Activated T-cell treated with anti-CD3 and anti-CD28 coated beads, Interleukin-2, amount 50 U/mL, for 48 hours (primary cell): ENCODE measurements at regions not wholly inside any gene's neighbourhood (a gene's known extent, or its start where the extent isn't known, plus 50 kb on each side); places are given as distances from the start of the nearest gene placed in this dataset.

Source experiments
- DNase-seq, 2 experiments: peaks; one replicate each; pipeline ENCODE4 v3.0.0-alpha.2; 2020

DNA sequence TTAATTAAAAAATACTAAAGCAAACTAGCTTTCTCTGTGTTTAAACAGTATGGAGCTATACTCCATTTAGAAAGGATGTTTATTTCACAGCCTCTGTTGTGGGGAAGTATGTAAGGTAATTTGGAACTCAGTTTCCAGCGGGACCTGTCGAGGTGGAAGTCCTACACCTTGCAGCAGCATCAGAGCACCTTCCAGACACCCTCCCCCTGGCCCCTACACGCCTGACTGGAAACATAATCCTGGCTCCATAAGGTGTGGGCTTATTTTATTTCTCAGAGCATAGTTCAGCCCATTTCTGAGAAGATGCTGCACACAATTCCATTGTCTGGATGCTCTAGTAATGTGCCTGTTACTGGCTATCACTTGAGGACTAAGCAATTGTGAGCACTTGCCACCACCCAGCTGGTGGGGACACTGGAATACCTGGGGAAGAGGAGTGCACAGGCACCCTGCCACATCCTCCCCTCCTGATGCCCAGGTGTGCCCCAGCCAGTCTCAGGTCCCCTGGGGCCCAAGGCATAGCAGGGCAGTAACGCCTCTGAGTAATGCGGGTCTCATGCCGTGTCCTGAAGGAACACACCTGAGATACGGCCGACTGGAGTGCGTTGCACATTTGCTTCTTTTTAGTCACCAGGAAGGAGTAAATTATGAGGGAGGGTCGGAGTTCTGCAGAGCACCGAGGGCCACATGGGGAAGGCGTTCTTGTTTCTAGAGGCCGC, 556.5 kb downstream of the QKI start:
- no peak for DNase-seq

DNA sequence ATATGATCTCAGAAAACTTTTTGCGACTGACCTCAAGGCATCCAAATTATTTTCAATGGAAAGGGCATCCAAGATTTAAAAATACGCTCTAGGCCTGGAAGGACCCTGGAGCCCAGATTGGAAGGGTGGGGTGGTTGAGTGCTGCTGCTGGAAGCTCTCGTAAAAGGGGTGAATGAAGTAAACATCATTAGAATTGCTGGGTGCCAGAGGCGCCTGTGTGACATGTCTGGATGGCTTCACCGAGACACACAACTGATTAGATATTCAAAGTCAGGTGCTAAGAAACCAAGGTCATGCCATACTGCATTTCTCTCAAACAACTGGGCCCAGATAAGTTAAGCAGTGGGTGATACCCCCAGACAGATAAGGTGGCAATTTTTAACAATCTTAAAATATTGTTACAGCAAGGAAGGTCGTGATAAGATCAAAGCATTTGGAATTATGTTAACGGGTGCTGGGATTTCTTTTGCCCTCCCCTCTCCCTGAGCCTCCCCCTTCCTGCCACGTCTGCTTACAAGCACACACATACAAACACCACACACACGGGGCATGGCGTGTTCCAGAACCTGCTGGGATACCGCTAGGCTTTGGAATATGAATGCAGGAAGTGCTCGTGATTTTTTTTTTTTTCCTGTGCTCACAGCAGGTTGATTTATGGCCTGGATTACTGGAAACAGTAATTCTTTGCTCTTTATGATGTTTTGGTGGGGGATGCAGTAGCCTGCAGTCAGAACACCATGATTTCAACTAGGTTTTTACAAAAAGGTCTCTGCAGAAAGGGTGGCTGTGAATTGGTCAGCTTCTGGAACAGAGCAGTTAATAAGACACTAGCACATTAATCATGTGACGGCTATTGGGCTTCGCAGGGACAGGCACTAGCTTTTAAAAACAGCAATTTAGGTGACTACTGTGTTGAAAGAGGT, 551.2 kb downstream of the QKI start:
- DNase-seq = no peak

DNA sequence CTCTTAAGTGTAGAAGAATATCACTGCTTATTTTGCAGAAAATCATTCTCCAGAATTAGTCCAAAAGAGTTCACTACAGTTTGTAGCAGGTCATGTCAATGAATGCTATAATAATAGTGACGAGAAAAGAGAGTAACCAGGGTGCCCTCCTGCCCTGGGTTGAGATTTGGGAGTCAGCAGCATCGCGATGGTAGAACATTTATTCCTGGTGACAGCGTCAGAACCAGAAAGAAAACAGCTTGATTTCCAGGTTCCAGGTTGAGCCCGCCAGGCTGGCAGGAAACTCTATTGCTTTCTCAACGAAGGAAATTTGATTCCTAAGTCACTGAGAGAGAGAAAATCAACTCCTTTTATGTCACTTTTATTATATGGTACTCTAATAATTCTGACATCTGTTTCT, 550.3 kb downstream of the QKI start:
- no peak for DNase-seq

DNA sequence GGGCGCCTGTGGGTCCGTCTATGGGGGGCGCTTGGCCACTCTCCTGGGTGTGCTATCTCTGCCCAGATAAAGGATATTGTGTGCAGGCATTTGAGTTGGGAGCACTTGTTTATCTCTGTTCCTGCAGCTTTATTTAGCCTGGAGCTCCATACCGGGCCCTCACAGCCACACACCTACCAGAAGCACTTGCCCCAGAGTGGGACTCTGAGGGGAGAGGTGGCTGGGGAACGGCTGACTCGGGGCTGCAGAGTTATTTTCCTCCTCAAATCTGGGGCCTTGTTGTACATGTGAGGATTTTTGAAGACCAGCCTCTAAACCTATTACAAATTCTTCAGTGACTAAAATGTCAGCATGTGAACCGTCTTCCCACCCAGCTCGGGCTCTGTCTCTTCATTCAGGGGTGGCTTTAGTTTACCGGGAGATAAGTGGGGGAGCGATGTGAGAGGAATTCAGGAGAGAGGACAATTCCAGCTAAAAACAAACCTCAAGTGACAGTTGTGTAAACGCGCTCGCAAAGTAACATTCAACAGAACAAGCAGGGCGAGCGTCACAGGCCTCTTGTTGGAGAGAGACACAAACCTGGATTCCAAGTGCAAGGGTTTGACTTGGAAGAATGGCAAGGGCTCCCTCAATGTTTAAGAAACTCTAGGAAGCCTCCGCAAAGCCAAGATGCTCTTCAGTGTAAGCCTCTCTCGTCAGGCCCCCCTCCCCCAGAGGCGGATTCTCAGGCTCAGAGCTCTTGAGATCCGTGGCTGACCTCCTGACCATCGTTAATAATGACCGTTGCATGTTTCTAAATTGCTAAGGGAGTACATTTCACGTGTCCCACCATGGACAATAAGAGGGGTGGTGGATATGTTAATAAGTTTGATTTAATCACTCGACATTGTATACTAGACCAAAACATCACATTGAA, 548.9 kb downstream of the QKI start:
- no peak for DNase-seq

DNA sequence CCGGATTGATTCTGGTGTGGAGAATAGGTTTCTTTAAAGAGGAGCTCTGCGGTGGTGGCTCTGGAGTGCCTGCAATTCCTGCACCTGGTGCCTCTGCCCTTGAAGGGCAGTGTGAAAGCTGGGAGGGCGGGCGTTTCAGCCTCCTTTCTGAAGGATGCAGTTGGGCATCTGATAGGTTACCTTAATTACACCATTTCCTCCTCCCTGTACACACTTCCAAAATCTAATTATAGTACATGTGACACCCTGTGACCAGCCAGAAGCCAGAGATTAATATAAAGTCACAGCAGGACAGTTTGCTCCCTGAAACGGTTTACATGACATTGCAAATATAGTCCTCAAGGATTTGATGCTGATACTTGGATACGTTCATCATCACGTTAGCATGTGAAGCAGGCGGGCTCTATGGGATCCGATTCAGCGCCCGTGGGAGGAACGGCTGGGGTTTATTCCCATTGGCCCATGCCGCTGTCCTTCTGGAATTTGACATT, 548.2 kb downstream of the QKI start:
- no peak for DNase-seq

DNA sequence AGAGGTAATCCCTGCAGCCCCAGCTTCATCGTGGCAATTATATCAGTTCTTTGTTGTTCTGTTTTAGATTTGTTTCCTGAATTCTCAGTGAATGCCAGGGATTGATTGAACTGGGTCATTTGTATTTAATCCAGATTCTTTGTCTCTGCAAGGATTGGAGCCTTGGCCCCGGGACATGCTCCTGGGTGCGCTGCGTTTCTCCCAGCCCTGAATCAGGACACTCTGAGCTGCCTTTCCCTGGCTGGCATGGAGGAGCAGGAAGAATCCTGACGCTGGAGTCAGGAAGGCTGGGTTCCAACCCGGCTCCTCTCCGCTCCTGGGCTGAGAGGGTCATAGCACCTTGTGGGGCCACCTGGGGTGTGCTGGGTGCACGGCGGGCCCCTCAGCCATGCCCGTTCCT, 545.6 kb downstream of the QKI start:
- DNase-seq = no peak

DNA sequence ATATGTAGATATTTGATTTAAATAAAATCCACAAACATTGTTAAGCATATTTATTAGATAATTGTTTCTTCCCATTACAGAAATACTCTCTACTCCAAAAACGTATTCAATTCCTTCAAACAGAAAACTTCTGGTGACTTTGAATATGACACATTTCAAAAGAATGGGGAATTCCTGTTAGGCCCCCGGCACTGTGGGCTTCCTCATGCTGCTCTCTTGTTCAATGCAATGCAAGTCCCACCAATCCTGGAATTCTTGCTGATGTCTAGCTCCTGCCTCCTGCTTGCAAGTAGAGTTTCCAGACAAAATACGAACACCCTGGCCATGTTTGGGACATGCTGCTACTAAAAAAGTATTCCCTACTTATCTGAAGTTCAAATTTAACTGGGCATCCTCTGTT, 544.1 kb downstream of the QKI start:
- DNase-seq = no peak

DNA sequence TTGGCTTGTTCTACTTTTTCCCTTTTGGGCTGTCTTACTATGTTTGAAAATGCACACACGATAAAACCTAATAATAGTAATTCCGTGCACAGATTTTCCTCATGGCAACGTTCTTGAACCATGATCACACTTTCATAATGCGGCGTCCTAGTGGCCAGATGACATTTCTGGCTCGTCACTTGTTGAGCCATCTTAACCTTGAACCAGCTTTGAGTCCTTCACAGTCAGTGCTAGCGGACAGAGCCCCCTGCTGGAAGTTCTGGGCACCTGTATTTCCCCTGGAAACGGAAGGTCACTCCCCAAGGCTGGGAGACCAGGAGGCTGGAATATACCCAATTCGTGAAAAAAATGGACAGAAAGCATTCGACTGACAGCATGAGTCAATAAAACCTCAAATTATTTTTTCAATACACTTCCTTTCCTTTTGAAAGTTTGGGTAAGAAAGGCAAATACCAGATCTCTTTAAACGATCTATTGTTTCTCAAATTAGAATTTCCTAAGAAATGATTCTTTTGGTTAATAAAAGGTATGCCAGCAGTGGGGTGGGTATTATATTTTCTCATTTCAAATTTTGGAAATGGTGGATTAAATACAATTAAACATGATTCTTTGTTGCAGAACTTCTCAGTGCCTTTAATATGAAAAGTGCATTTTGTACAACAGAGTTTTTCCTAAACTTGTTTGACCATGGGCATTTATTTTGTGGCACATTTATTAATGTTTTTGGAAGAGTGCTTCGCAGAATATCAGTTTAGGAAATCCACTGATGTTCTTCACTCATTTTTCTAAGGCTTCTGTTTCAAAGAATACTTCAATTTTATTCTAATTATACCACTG, 542.3 kb downstream of the QKI start:
- DNase-seq = peak; percentile 66 to 69

DNA sequence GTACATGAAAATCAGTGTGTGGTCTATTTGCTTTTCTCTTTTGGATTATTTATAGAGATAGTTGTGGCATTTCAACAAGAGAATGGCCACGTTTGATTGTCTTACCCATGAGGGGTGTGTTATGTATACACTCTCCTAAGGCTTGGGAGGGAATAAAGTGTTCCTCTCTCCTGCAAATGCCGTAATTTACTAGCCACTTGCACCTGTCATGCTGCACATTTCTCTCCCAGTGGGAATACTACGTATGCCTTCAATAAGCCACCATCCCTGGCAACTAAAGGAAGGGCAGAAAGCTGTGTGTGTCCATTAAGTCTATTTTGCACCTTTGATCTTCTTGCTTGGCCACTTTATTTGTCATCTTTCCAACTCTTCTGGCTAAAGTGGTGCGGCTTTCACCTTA, 541.2 kb downstream of the QKI start:
- DNase-seq = no peak

DNA sequence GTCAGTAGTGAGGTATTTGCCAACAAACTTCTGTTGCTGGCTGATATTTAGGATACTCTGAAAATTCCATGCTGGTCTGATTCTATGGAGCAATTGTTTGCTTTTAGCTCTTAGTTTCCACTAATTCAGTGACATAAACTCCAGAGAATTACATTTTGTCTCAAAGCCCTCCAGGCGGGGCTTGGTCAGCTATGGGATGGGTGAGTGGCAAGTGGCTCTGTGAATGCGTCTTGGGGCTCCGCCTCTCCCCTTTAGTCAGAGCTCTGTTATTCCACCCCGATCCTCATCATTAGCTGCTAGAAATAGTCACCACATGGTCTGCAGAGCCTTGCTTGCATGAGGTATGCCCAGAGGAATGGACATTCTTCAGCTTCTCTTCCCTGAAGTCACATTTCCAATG, 540.6 kb downstream of the QKI start:
- no peak for DNase-seq

DNA sequence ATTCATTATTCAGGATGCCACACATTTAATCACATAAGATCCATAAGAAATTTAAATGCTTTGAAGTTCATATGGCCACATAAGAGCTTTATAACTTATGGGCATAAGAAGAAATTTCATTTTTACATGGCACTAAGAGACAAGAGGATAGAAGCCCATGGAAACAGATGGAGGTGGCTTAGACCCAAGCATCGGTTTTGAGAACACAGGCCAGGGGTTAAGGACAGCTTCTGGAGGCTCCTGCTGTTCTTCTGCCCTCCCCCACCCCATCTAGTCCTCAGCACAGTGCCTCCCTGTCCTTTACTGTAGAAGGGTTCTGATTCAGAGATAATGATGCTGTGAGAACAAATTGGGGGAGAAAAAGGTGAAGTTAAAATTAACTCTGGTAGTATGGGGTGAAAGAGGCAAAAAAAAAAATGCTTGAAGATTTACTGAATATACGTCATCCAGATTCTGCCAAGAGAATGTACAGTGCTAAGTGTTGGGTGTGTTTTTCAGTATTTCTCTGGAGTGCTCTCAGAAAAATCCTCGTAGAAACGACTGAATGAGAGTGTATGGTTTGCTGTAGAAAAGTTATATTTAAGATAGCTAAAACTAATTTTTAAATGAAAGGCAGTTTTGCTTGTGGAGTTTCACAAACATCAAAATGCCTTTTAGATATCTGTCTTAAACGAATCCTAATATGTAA, 539.7 kb downstream of the QKI start:
- DNase-seq = no peak

DNA sequence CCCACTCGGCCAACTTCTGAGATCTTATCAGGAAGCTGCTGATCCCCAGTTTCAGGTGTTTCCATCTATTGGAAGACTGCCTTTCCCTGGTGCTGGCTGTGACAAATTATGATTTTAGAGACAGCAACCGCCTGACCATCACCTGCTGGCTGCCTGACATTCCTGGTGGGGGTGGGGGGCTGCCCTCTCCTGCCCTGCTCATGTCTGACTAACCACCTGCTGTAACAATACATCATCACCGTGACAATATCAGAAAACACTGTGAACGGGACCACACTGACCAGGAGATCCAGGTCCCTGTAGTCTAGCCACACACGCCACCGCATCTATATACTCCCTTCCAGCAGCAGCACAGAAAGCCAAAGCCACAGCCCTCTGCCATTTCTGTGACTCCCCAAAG, 537.5 kb downstream of the QKI start:
- DNase-seq = no peak

DNA sequence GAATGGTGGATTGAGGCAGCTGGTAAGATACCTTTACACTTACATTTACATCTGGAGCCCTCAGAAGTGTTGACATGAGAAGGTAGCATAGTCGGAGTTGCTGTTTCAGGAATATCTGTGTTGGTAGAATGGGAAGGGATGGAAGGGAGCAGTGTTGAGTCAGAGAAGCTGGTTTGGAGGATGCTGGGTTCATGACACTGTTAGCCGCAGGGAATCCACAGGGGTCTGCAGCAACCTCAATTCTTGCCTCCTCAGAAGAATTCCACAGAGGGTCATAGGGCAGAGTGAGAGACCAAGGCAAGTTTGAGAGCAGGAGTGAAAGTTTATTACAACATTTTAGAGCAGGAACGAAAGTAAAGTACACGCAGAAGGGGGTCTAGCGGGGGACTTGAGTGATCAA, 536.8 kb downstream of the QKI start:
- DNase-seq = no peak

DNA sequence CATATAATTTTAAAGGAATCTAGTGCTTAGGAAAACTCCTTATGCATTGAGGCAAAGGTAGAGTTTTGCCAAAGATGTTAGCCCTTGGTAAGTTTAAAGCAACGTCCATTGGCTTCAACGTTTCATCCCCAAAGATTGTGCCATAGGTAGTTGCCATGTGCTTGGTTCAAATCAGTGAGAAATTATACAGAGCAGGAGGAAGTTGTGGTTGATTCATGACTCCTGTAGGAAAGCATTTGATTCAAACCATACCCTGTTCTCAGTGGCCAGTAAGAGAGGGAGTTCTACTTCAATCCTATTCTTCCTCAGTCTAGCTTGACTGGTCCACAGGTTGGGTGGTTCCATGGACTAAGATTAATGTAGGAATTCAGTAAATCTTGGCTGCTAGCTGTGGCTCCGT, 535.6 kb downstream of the QKI start:
- DNase-seq = no peak

DNA sequence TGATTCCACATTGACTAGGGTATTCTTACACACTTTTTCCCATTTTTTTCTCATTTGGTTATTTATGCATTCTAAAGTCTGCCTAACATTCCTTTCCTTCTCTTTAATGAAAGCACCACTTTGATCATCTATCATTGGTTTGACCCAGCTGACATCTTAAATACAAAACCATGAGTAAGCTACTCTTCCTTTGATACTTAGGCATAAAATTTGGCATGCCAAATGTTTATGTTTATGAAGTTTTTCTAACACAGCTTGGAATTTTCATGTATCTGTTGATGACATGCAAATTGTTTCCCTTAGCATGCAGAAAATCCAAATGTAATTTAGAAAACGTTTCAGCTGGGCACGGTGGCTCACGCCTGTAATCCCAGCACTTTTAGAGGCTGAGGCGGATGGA, 534.9 kb downstream of the QKI start:
- DNase-seq = no peak

DNA sequence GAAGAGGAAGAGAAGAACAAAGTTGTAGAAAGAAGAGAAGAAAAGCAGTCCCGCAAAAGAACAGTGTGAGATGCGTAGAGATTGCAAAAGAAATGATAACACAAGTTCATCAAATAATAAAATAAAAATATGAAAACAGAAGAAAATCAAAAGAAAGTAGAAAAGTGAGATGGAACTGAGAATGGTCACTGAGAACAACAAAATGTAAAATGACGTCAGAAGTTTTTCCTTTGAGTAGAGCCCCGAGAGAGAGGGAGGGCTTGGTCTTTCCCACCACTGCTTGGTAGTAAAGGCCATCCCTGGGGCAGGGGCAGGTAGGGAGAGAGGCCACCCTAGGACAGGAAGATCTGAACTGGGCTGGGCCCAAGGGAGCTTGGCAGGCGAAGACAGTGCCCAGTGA, 533.7 kb downstream of the QKI start:
- DNase-seq = no peak

DNA sequence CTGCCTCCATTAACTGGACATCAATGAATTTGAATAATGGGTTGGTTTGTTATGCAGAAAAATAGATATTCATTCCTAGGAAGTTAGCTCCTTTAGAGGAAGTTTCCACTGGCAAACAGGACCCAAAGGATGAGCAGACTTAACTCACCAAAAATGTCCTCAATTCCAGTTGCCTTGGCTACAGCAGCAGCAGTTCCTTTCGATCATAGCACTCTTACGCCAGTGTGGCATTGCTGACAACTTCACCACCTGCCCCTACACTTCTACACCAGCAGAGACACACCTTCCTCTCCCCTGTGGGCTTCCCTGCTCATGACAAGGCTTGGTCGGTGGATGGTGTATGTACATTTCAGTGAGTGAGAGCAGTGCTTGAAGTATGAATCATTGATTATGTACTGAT, 532.8 kb downstream of the QKI start:
- DNase-seq = no peak

DNA sequence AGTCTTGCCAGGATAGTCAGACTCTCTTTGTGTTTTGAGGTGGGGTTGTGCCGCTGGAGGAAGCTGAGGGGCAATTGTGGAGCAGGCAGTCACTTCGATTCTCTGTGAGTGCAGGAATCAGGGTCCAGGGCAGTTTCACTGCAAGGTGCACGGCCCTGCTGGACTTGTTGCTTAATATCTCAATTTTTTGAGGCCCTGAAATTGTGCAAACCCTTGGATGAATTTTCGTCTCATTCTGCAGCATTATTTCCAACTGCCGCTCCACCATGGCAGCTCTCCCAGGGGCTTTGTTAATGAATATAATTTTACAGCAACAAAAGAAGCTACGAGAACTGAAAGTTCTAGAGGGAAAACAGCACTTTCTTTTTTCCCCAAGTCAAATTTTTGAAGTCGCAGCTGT, 531.9 kb downstream of the QKI start:
- no peak for DNase-seq

DNA sequence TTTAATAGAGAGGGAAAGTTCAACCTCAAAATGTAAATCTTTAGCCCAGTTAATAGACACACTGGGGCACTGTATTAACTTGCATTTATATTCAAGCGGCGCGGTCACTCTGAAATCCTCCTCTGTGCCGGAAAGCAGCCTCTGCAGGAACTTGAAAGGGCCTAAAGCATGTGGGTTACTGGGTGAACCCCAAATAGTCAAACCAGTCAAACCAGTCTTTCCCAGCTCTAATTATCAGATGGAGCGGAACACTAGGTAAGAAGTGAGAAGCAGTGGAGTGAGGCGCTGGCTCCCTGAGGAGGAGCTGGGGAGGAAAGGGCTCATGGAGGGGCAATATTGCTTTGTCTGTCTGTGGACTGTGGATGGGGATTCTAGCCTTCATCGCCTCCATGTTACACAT, 531.3 kb downstream of the QKI start:
- no peak for DNase-seq

DNA sequence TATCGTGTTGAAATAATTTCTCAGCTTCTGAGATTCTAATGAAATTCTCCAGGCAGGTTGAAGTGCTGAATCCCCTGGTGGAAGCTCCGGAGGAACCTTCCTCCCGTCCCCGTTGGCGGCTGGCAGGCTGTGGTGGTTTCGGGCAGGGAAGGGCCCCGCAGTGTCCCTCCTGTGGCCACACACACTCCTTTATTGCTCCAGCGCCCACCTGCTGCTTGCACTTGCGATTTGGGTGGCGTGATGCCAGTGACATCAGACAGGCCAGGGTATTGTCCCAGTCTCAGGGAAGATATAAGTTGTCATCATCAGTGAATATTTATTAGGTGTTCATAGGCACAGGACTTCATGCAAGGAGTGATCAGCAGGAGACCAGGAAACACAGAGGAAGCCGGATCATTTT, 530.4 kb downstream of the QKI start:
- DNase-seq = no peak

DNA sequence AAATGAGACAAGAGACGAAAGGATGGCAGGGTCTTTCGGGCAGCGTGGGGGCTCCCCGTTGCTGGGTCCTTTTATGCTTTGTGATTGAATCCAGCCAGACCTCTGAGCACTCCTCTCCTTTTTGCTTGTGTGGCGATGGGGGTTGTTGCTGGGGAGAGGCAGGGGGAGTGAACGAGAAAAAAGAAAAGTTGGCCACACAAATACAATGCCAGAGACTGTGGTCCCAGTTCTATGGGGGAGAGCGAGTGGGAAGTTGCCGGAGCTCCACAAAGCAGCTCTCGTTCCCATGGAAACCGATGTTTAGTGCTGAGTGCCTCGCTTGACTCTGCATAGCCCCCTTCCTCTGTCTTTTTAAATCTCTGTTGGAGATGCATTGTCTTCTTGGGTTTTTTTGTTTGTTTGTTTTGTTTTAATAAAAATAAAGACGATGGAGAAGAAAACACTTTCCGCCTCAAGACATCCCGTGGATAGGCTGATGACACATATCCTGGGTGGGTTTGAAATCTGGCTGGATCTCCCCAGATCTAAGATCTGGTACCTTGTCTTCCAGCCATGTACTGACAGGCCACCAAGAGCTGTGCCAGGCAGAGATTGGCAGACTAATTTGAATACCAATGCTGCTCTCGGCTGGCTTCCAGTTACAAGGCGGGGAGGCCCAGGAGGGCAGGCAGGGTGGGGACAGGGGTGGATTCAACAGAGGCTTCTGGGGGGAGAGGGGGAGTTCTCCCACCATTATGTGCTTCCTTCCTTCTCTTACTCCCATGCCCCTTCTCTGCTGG, 529.3 kb downstream of the QKI start:
- DNase-seq = no peak
